Fibroblast of lung (primary cell): ENCODE measurements at regions not wholly inside any gene's neighbourhood (a gene's known extent, or its start where the extent isn't known, plus 50 kb on each side); places are given as distances from the start of the nearest gene placed in this dataset.

ENCODE experiments used
- DNase-seq, 2 donors: peaks; one replicate each; pipeline versions ENCODE4 v3.0.0 to v3.0.0-alpha.2; 2010; ENCODE audit warnings: low read depth in 2 of 2
- H2AFZ ChIP-seq: 2 replicates; pipeline ENCODE4 v1.5.1; 2012; ENCODE audit warnings: low read length, control low read depth, inconsistent platforms
- H3K27ac ChIP-seq: 2 replicates; pipeline ENCODE4 v1.5.1; 2011; ENCODE audit warnings: low read length, control low read depth; ENCODE audit not compliant: insufficient read depth
- H3K27me3 ChIP-seq: 2 replicates; pipeline ENCODE4 v1.5.1; 2011; ENCODE audit warnings: mild to moderate bottlenecking, low read length; ENCODE audit not compliant: control insufficient read depth, insufficient read depth
- H3K36me3 ChIP-seq: 2 replicates; pipeline ENCODE4 v1.5.1; 2011; ENCODE audit warnings: low read length; ENCODE audit not compliant: control insufficient read depth, insufficient read depth
- H3K4me1 ChIP-seq: 2 replicates; pipeline ENCODE4 v1.5.1; 2011; ENCODE audit warnings: low read length; ENCODE audit not compliant: control insufficient read depth, insufficient read depth; ENCODE audit errors: extremely low read depth
- H3K4me2 ChIP-seq: 2 replicates; pipeline ENCODE4 v1.5.1; 2011; ENCODE audit warnings: low read length, control low read depth; ENCODE audit not compliant: insufficient read depth; ENCODE audit errors: extremely low read depth
- H3K4me3 ChIP-seq, 4 experiments: fragments of 200-600 bp in 1 of 4; sonication (generic) in 1 of 4; replicated peaks in 1 of 4; 2 replicates each; pipeline ENCODE4 v1.5.1; 2011 to 2016; ENCODE audit warnings: low read length in 4 of 4, low read depth in 3 of 4, mild to moderate bottlenecking in 3 of 4, control low read depth in 2 of 4, inconsistent platforms in 1 of 4, mixed read lengths in 1 of 4; ENCODE audit not compliant: insufficient read depth in 1 of 4; ENCODE audit errors: control extremely low read depth in 1 of 4
- H3K79me2 ChIP-seq: 2 replicates; pipeline ENCODE4 v1.5.1; 2012; ENCODE audit warnings: mild to moderate bottlenecking, low read length, inconsistent platforms; ENCODE audit not compliant: control insufficient read depth, insufficient read depth
- H3K9ac ChIP-seq: 2 replicates; pipeline ENCODE4 v1.5.1; 2011; ENCODE audit warnings: mild to moderate bottlenecking, low read length, control low read depth; ENCODE audit not compliant: insufficient read depth
- H3K9me3 ChIP-seq: 2 replicates; pipeline ENCODE4 v1.5.1; 2012; ENCODE audit warnings: low read depth, low read length; ENCODE audit not compliant: control insufficient read depth, insufficient read depth
- H4K20me1 ChIP-seq: 2 replicates; pipeline ENCODE4 v1.5.1; 2011; ENCODE audit warnings: low read length; ENCODE audit not compliant: control insufficient read depth, insufficient read depth; ENCODE audit errors: extremely low read depth
- CTCF ChIP-seq, 2 donors: IDR thresholded peaks in 1 of 2; conservative IDR thresholded peaks in 1 of 2; 1 replicate in 1 of 2; 2 replicates in 1 of 2; pipeline ENCODE4 v1.5.1; 2011 to 2012; ENCODE audit warnings: low read length in 2 of 2, control low read depth in 1 of 2, inconsistent platforms in 1 of 2, low read depth in 1 of 2, mild to moderate bottlenecking in 1 of 2
- EZH2 ChIP-seq: IDR thresholded peaks from 2 replicates; pipeline ENCODE4 v1.5.1; 2012; ENCODE audit warnings: low read length, control low read depth, mild to moderate bottlenecking; ENCODE audit errors: missing control alignments

GRCh38 chr2:120999377-121000097, 263.9 kb downstream of the GLI2 start:
- H3K4me3 ChIP-seq = no peak overlapping the region
- no peaks in the 10 kb centered on the region for H4K20me1 ChIP-seq
- H3K9me3 ChIP-seq = no peaks in the 10 kb centered on the region
- H3K79me2 ChIP-seq = no peaks in the 10 kb centered on the region
- peaks cover 4% of the 10 kb centered on the region for H3K27me3 ChIP-seq
- H3K27ac ChIP-seq = no peak overlapping the region
- DNase-seq = no peak
- H2AFZ ChIP-seq = no peak overlapping the region
- no peaks in the 10 kb centered on the region for H3K4me1 ChIP-seq
- H3K36me3 ChIP-seq = no peaks in the 10 kb centered on the region
- no peak overlapping the region for H3K4me2 ChIP-seq
- TF ChIP-seq CTCF (conservative IDR thresholded peaks at IDR 0.05 in 1 of 2, IDR thresholded peaks at IDR 0.05 in 1 of 2; ENCODE audit: low read depth in 1 of 2, low read length in 2 of 2) = no peak
- TF ChIP-seq EZH2 = no peak
- H3K9ac ChIP-seq = no peak overlapping the region

- no peaks in the 10 kb centered on the region for H3K4me1 ChIP-seq
- TF ChIP-seq CTCF (conservative IDR thresholded peaks at IDR 0.05 in 1 of 2, IDR thresholded peaks at IDR 0.05 in 1 of 2; ENCODE audit: low read depth in 1 of 2, low read length in 2 of 2) (no peak), EZH2 (no peak)
- H3K27me3 ChIP-seq = peaks cover 4% of the 10 kb centered on the region
- no peaks in the 10 kb centered on the region for H3K9me3 ChIP-seq
- no peaks in the 10 kb centered on the region for H3K36me3 ChIP-seq
- H3K79me2 ChIP-seq = no peaks in the 10 kb centered on the region
- no peak overlapping the region for H3K4me2 ChIP-seq
- no peak for DNase-seq
- no peak overlapping the region for H2AFZ ChIP-seq
- H4K20me1 ChIP-seq = no peaks in the 10 kb centered on the region
- H3K9ac ChIP-seq = no peak overlapping the region
- H3K4me3 ChIP-seq = no peak overlapping the region
- no peak overlapping the region for H3K27ac ChIP-seq
Observed at GRCh38 chr2:121000804-121001203, 265.1 kb downstream of the GLI2 start.

- Histone ChIP-seq H3K27ac (no peak overlapping the region), H3K9ac (no peak overlapping the region), H3K4me1 (no peaks in the 10 kb centered on the region), H3K27me3 (peaks cover 4% of the 10 kb centered on the region), H3K9me3 (no peaks in the 10 kb centered on the region), H3K79me2 (no peaks in the 10 kb centered on the region), H3K4me3 (no peak overlapping the region), H4K20me1 (no peaks in the 10 kb centered on the region), H3K36me3 (no peaks in the 10 kb centered on the region), H2AFZ (no peak overlapping the region), H3K4me2 (no peak overlapping the region)
- DNase-seq = no peak
- TF ChIP-seq CTCF (conservative IDR thresholded peaks at IDR 0.05 in 1 of 2, IDR thresholded peaks at IDR 0.05 in 1 of 2; ENCODE audit: low read depth in 1 of 2, low read length in 2 of 2) (no peak), EZH2 (no peak)
Observed at GRCh38 chr2:121001641-121002040, 266.0 kb downstream of the GLI2 start.
